GM23248 (cell line): ENCODE measurements at regions not wholly inside any gene's neighbourhood (a gene's known extent, or its start where the extent isn't known, plus 50 kb on each side); places are given as distances from the start of the nearest gene placed in this dataset.

Experiments
- EZH2 ChIP-seq: fragments of 200-600 bp; sonication (generic); IDR thresholded peaks from 2 replicates; pipeline ENCODE4 v1.6.1; 2018; ENCODE audit warnings: antibody characterized with exemption, mild to moderate bottlenecking; ENCODE audit not compliant: insufficient read depth, poor library complexity, severe bottlenecking
- EZH2phosphoT487 ChIP-seq: fragments of 200-600 bp; sonication (generic); IDR thresholded peaks from 2 replicates; pipeline ENCODE4 v1.6.1; 2018; ENCODE audit warnings: antibody characterized with exemption, moderate library complexity, mild to moderate bottlenecking, low read depth; ENCODE audit not compliant: insufficient read depth

GRCh38 chr4:14575919-14576318 is 426.4 kb upstream of the CPEB2 start:
- TF ChIP-seq EZH2 (no peak), EZH2phosphoT487 (no peak)
